ENCODE measurements at regions not wholly inside any gene's neighbourhood (a gene's known extent, or its start where the extent isn't known, plus 50 kb on each side); places are given as distances from the start of the nearest gene placed in this dataset.

DNA sequence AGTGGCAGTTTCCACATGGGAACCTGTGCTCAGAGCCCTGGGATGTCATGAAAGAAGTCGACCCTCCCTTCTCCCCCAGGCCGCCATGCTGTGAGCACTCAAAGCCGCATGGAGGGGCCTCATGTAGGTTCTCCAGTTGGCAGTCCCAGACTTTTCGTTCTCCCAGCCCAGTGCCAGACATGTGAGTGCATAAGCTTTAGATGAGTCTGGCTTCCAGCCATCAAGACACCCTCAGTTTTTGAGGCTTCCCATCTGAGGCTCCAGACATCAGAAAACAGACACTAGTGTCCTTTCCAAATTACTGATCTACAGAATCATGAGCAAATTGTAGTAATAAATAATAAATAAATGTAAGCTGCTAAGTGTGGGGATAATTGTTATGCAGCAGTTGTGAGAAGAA is 136.5 kb upstream of the AGBL1 start:
- no peak for DNase-seq
- no peak for ATAC-seq

- ATAC-seq: no peak
- no peak for DNase-seq
Measured at GRCh38 chr15:85943791-85944190, 135.9 kb upstream of the AGBL1 start.

GRCh38 chr15:85947021-85947420 is 132.7 kb upstream of the AGBL1 start:
- DNase-seq: no peak

DNA sequence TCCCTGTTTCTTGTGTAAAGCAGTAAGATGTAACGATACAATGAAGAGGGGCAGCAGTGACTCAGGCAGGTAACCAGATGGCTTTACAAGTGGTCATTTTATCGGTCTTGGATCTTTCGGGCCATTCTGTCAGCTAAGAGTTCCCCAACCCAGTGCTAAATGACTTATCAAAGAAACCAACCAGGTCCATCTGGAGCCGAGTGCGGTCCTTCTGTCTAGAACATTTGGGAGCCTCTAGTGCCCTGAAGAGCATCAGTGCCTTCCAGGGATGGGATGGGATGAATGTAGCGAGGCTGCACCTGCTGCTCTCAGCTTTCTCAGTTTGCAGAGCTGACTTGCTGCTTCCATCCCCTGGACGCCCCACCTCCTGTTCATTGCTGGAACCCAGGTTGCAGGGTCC is 131.7 kb upstream of the AGBL1 start:
- ATAC-seq (no peak), DNase-seq (no peak)

More at GRCh38 chr15:85947021-85947420, 132.7 kb upstream of the AGBL1 start:
- ATAC-seq: no peak

DNA sequence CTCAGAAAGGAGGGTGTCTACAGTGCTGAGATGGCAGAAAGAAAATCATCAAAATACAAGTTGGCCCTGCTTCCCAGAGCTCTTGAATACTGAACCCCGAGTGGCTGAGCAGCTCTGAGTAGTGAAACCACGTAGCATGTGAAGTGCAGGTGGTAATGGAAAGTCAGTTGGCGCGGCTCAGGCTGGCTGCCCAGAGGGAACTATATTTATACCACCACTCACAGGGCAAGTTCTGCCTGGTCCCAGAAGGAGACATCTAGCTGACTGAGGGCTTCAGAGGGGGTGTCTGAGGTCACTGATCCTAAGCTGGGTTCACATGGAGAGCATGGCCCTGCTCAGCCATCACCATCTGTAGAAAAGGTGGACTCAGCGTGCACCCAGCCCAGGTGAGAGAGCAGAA is 129.6 kb upstream of the AGBL1 start:
- DNase-seq: no peak

DNA sequence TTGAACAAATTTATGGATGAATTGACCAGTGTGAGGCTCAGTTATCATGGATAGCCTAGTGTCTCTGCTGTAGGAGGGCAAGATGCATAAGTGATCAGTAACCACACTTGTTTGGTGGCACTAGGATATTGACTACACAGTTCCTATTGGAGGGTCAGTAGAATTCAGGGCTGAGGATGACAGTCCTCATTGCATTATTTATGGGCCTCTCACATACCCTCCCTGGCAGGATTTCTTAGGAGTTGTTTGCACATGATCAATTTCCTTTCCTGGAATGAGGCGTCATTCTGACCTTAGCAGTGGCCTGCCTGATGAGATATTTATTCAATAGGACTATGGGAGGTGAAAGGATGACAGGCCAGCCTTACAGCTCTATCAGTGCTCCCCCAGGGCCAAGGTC is 125.1 kb upstream of the AGBL1 start:
- no peak for ATAC-seq
- no peak for DNase-seq

More for the DNA sequence above, 129.6 kb upstream of the AGBL1 start:
- no peak for ATAC-seq

GRCh38 chr15:85955501-85956391 is 123.9 kb upstream of the AGBL1 start:
- ATAC-seq (no peak), DNase-seq (no peak)

DNA sequence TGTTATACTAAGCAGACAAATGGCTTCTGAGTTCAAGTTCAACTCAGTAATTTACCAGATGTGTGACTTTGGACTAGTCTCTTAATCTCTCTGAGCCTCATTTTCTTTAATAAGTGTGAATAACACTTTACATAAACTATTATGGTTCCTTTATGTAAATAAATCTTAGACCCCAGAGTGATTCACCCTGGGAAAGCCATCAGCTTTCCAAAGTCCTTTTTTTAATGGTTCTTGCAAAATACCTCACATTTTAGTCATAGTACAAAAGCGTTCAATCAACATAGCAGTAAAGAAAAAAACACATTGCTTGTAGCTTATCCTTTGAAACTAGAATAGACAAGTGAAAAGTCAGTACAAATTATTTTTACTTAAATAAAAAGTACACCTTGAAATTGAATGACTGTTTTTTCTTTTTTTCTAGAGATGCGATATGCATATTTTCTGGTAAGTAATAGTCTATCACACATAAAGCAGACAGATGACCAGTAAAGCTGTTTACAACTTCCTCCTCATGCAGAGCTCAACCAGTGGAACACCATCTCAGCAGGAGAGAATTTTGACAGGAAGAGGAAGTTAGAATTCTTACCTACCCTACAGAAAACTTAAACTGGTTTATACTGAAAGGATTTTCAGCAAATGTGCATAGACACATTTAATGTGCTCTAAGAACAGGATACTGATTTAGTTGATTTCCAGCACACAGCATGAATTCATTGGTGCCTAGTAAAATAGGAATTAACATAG is 123.0 kb upstream of the AGBL1 start:
- DNase-seq: no peak
- no peak for ATAC-seq

DNA sequence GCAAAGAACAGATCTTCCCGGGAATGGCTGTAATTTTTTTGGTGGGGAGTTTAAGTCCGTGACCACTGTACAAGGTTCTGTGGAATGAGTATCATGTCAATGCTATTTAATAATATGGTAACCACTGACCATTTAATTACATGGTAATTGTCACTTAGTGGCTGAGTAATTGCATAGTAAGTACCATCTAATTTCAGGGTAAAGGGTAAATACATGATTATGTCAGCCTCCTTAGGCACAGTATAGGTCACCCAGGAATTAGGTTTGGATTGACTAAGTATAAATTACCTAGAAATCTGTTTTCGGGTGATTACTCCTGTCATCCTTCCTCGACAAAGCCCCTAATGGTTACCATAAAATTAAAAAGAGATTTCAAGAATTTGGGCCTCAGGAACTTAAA is 120.1 kb upstream of the AGBL1 start:
- DNase-seq: no peak
- no peak for ATAC-seq

DNA sequence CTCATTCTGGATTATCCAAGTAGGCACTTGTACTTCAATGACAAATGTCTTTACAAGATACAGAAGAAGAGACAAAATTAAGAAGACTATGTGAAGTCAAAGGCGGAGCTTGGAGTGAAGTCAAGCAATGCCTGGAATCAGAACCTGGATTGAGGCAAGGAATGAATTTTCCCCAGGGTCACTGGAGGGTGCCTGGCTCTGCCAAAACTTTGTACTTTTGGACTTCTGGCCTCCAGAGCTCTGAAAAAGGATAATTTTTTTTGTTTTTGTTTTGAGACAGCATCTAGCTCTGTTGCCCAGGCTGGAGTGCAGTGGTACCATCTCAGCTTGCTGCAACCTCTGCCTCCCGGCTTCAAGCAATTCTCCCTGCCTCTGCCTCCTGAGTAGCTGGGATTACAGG is 119.3 kb upstream of the AGBL1 start:
- no peak for ATAC-seq

GRCh38 chr15:85961821-85962220 is 117.8 kb upstream of the AGBL1 start:
- DNase-seq (no peak), ATAC-seq (no peak)

More for the DNA sequence above, 119.3 kb upstream of the AGBL1 start:
- DNase-seq: no peak

DNA sequence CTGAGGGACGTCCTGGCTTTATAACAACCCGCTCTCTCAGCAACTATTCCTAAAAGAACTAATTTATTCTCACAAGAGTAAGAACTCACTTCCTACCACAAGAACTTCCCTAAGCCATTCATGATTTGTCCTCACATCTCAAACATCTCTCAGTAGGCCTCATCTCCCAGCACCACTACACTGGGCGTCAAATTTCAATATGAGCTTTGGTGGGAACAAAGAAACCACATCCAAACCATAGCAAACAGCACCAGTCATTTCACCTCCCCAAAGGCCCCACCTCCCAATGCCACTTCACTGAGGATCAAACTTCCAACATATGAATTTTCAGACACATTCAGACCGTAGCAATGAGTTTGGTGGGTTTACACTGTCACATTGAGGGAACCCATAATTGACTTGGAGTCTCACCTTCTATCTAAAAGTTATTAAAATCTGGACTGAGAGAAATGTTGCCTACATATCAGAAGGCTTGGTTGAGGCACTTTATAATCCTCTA is 116.4 kb upstream of the AGBL1 start:
- DNase-seq (no peak), ATAC-seq (no peak)

- no peak for ATAC-seq
- no peak for DNase-seq
Measured at GRCh38 chr15:85964471-85964870, 115.2 kb upstream of the AGBL1 start.

- no peak for DNase-seq
- ATAC-seq: no peak
Measured at GRCh38 chr15:85967553-85967952, 112.1 kb upstream of the AGBL1 start.

GRCh38 chr15:85972805-85973540 is 106.7 kb upstream of the AGBL1 start:
- DNase-seq (no peak), ATAC-seq (no peak)

DNA sequence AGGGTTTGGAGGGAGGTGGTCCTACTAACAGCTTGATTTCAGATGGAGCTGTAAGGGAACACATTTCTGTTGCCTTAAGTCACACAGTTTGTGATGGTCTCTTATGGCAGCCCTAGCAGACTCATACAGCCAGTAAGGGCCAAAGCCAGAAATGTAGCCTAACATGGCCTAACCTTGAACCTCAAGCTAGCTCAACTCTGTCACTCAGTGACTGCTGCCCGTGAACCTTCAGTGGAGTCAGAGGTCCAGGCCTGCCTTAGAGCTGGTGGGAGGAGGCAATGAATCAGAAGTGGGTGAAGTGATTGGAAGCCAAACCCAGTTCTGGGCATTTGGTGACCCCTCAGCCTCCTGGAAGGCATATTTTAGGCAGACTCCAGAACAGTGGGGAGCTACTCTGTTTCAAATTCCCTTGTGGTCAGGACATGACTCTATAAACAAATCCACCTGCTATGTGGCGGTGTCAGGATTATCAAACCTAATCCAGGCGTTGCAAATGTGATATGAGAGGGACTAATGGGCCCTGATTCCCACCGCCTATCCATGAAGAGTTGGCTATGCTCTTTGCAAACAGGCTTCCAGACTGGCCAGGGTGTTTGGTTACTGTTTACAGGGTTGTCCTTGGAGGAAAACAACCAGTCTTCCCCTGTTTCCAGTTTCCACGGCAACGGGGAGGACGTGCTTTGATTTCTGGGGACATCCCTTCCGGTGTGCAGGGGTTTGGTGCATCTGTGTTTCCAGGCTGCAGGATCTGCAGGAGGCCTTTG is 105.9 kb upstream of the AGBL1 start:
- ATAC-seq: no peak
- DNase-seq: no peak

- DNase-seq: no peak
- no peak for ATAC-seq
Measured at GRCh38 chr15:85974348-85974705, 105.3 kb upstream of the AGBL1 start.

DNA sequence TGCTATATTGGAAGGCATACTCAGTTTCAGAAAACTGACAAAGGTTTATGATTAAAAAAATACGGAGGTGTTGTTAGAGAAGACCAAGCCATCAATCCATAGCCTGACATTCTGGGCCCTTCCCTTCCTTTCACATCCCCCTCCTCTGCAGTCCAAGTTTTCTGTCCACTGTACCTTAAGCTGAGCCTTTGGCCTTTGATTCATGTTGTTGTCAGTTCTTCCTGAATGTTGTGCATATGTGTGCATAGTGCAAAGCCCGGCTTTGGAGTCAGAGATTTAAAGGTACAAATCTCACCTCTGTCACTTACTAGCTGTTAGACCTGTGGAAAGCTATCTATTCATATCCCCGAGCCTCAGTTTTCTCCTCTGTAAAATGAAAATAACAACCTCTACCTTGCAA is 104.9 kb upstream of the AGBL1 start:
- ATAC-seq (no peak), DNase-seq (no peak)

DNA sequence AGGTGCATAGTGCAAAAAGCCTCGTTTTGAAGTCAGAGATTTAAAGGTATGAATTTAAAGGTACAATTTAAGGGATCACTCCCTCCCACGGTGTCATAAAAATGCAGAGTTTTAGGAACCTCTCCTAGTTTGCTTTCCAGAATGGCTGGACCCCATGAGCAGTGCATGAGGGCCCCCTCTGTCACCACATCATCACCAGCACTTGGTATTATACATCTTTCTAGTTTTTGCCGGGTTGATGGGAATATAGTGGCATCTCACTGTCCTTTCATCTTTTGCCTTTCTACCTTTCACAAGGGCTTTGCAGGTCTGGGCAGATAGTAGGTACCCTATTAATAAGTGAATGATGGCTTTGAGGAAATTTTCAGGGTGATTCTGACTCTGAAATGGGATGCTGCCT is 103.6 kb upstream of the AGBL1 start:
- no peak for ATAC-seq
- no peak for DNase-seq

DNA sequence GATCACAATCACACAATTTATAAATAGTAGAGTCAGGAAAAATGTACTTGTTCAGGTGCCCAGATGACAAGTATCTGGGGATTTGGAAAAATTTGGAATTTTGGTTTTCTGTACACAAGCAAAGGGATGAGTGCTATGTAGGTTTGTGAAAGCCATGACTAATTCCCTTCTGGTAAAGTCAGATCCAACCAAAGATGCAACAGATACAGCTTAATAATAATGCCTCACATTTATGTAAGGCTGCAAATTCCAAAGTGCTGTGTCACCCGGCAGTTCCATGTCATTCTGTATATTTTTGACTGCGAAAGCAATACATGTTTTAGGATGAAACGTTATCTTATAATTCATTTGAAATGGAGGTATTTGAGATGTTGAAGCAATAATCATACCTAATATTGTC is 102.7 kb upstream of the AGBL1 start:
- ATAC-seq: no peak
- no peak for DNase-seq

- no peak for ATAC-seq
- no peak for DNase-seq
Measured at GRCh38 chr15:85977586-85977985, 102.1 kb upstream of the AGBL1 start.

GRCh38 chr15:85979929-85980328 is 99.7 kb upstream of the AGBL1 start:
- ATAC-seq: no peak
- no peak for DNase-seq

All from stimulated activated naive CD8-positive, alpha-beta T cell treated with anti-CD3 and anti-CD28 coated beads, Interleukin-15, Interleukin-2, amounts not matched to agents 100 U/mL and 50 U/mL, for 24 hours (primary cell).